HG03060 (cell line): ENCODE measurements at regions not wholly inside any gene's neighbourhood (a gene's known extent, or its start where the extent isn't known, plus 50 kb on each side); places are given as distances from the start of the nearest gene placed in this dataset.

Experiments
- ATAC-seq: cut with Tn5 transposase; IDR thresholded peaks from one replicate; pipeline ENCODE4 v1.9.1; 2021; ENCODE audit warnings: low read depth, moderate number of reproducible peaks; ENCODE audit not compliant: unreplicated experiment

GRCh38 chr13:105448811-105449210 lies 1086.7 kb downstream of the EFNB2 start:
- ATAC-seq, result no peak

- ATAC-seq, result no peak
Measured at GRCh38 chr13:105446197-105446596, 1089.3 kb downstream of the EFNB2 start.

DNA sequence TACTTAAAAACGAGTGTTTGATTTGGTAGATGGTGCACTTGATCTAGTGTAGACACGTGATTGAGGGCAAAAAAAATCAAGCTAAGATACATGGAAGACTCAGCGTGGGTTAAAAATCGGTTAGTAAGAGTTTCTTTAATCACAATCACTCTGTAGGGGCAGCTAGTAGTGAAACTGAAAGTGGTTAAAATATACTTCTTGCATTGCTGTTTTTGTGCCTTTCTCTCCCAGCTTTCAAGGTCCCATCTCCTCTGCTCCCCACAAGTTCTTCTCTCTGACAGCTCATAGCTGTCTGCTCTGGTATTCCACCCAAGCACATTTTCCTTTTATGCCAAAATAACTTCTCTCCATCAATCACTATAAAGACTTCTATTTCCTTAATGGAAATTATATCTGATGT lies 1089.7 kb downstream of the EFNB2 start:
- ATAC-seq, result no peak

GRCh38 chr13:105442949-105443699 lies 1092.3 kb downstream of the EFNB2 start:
- no peak for ATAC-seq

GRCh38 chr13:105442040-105442439 lies 1093.4 kb downstream of the EFNB2 start:
- no peak for ATAC-seq

- no peak for ATAC-seq
Measured at GRCh38 chr13:105441051-105441750, 1094.3 kb downstream of the EFNB2 start.

- no peak for ATAC-seq
Measured at GRCh38 chr13:105436943-105437342, 1098.5 kb downstream of the EFNB2 start.

- ATAC-seq, result no peak
Measured at GRCh38 chr13:105432438-105432837, 1103.0 kb downstream of the EFNB2 start.

GRCh38 chr13:105428811-105429210 lies 1106.7 kb downstream of the EFNB2 start:
- no peak for ATAC-seq

GRCh38 chr13:105426441-105426840 lies 1109.0 kb downstream of the EFNB2 start:
- no peak for ATAC-seq

GRCh38 chr13:105414639-105415038 lies 1120.8 kb downstream of the EFNB2 start:
- no peak for ATAC-seq

DNA sequence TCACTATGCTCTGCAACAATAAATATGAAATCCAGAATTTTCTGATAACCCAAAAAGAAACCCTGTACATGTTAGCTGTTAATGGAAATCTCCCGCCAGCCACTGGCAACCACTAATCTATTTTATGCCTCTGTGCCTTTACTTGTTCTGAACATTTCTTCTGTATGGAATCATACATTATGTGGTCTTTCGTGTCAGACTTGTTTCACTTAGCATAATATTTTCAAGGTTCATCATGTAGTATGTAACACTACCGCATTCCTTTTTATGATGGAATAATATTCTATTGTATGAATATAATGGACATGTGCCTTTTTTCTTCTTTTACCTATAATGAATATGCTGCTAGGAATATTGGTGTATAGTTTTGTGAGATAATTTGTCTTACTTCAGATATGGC lies 1123.3 kb downstream of the EFNB2 start:
- ATAC-seq, result no peak

DNA sequence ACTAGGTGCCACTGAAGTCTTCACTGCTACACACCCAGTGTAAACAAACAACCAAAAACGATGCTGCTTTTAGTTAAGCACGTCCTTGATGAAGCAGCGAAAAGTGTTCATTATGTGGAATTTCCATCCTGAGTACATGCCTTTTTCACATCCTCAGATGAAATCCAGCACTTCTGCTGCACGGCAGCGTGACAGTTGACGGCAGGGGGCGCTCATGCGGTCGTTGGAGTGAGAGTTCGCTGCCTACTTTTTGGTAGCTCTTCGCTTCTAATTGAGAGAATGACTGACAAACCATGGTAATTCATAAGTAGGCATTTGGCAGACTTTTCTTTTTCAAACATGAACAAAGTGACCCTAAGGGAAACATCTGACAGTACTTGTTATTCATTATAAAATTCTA lies 1124.9 kb downstream of the EFNB2 start:
- ATAC-seq, result no peak

- ATAC-seq, result no peak
Measured at GRCh38 chr13:105406551-105406950, 1128.9 kb downstream of the EFNB2 start.

DNA sequence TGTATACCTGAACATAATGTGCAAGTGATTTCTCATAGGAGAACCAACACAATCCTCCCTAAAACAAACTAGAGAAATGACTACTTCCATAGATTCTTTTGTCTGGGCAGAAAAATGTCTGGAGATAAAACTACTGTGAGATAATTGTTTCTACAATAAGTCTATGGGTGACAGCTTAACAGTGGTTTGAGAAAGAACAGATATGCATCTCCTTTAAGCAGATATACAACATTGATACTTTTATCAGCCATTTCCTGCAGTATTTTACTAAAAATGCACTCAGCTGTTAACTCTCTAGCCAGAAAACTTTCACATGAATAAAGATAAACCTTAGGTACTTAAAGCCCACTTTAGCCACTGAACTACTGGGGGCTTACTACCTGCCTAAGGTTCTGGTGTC lies 1132.4 kb downstream of the EFNB2 start:
- ATAC-seq, result no peak

- ATAC-seq, result no peak
Measured at GRCh38 chr13:105395041-105395440, 1140.4 kb downstream of the EFNB2 start.

GRCh38 chr13:105389373-105389772 lies 1146.1 kb downstream of the EFNB2 start:
- no peak for ATAC-seq

DNA sequence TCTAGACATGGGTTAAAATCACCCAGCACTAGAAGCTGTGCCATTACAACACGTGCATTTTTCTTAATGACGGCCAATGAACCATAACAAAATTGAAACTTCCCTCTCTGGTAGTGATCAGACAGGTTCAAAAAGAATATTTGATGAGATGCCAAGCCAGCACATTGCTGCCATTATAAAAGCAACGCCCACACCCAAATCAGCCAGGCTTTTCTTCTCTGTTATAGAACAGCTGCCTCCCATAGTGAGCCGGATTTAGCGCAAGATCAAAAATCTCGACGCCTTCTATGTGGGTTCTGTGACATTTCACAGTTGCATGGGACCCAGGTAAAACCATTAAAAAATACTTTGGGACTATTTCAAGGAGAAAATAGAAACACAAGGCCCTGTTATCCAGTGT lies 1158.0 kb downstream of the EFNB2 start:
- ATAC-seq, result no peak

- no peak for ATAC-seq
Measured at GRCh38 chr13:105370011-105370650, 1165.3 kb downstream of the EFNB2 start.

- no peak for ATAC-seq
Measured at GRCh38 chr13:105368781-105369180, 1166.7 kb downstream of the EFNB2 start.

DNA sequence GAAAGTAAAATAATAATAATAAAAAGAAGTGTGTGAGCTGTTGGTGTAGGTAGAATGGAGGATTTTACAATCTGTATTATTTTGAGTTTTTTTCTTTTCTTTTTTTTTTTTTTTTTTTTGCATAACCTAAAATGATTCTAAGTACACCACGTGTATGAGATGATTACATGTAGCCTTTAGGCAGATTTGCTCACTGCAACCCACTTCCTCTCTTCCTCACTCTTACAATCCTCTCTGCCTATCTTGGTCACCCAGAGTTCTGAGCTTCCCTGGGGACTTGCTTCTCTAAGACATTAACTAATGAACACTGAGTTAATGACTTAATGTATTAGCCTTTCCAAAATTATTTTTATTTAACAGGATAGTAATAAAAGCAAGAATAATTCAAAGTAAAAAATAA lies 1169.6 kb downstream of the EFNB2 start:
- ATAC-seq, result no peak
